SK-N-MC (cell line): ENCODE measurements at regions not wholly inside any gene's neighbourhood (a gene's known extent, or its start where the extent isn't known, plus 50 kb on each side); places are given as distances from the start of the nearest gene placed in this dataset.

Experiments
- DNase-seq: peaks from one replicate; pipeline ENCODE4 v3.0.0-alpha.2; 2011; ENCODE audit warnings: low read depth, low spot score
- H3K27ac ChIP-seq: fragments of 200-600 bp; sonication (generic); 2 replicates; pipeline ENCODE4 v1.5.1; 2016; ENCODE audit warnings: mixed run types
- H3K36me3 ChIP-seq: fragments of 200-600 bp; sonication (generic); 2 replicates; pipeline ENCODE4 v1.6.1; 2017; ENCODE audit warnings: antibody characterized with exemption, low read length, mixed read lengths; ENCODE audit not compliant: insufficient read depth
- H3K4me3 ChIP-seq: fragments of 200-600 bp; sonication (generic); 2 replicates; pipeline ENCODE4 v1.5.1; 2016
- H3K9ac ChIP-seq: fragments of 200-600 bp; sonication (generic); 2 replicates; pipeline ENCODE4 v1.8.0; 2017; ENCODE audit warnings: mixed run types, mixed read lengths; ENCODE audit not compliant: insufficient read length
- H3K9me3 ChIP-seq: fragments of 200-600 bp; sonication (generic); 2 replicates; pipeline ENCODE4 v1.6.1; 2017; ENCODE audit warnings: low read depth, mild to moderate bottlenecking, antibody characterized with exemption, low read length, moderate library complexity, mixed read lengths
- EZH2 ChIP-seq: fragments of 200-600 bp; sonication (generic); IDR thresholded peaks from one replicate; pipeline ENCODE4 v1.6.1; 2017; ENCODE audit warnings: antibody characterized with exemption
- FOXP2 ChIP-seq: optimal IDR thresholded peaks from 2 replicates; pipeline ENCODE3; 2011; ENCODE audit warnings: mild to moderate bottlenecking, moderate library complexity; ENCODE audit not compliant: insufficient read depth; ENCODE audit errors: extremely low read length, control extremely low read depth
- POLR2AphosphoS5 ChIP-seq: IDR thresholded peaks from 2 replicates; pipeline ENCODE4 v1.6.1; 2012; ENCODE audit warnings: mild to moderate bottlenecking, low read depth, low read length, borderline replicate concordance

DNA sequence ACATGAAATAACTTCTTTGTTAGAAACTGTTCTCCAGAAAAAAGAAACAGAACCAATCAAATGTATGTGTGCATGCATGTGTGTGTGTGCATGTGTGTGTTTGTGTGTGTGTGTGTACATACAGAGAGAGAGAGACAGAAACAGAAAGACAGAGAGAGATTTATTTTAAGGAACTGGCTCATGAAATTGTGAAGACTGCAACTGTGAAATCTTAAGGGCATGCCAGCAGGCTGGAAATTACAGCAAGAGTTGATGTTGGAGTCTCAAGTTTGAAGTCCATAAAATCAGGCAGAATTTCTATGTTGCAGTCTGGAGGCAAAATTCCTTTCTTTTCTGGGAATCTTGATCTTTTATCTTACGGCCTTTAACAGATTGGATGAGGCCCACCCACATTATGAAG, 168.9 kb upstream of the CDH20 start:
- Histone ChIP-seq H3K36me3 (no peaks in the 10 kb centered on the region), H3K9me3 (no peaks in the 10 kb centered on the region), H3K9ac (no peak overlapping the region), H3K4me3 (no peak overlapping the region), H3K27ac (no peak overlapping the region)
- no peak for DNase-seq
- no peak for TF ChIP-seq EZH2
- TF ChIP-seq POLR2AphosphoS5, result no peak
- TF ChIP-seq FOXP2, result no peak

DNA sequence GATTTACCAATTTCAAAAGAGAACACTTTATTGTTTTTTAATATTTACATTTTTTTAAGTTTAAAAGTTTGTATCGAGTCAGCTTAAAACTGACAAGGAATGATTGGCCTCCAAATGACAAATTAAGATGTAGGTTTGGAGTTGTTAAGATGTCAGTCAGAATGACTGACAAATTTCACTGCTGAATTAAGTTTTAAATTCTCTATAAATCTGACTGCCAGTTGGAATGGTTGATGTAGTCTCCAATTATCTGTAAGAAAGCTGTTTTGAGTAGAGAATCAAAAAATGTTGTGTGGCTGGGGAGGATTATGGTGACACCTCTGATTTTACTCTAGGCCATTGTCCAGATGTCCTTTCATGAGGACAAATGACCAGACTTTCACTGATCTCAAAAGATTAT, 165.3 kb upstream of the CDH20 start:
- H3K4me3 ChIP-seq, result no peak overlapping the region
- no peak overlapping the region for H3K9ac ChIP-seq
- no peak for DNase-seq
- TF ChIP-seq FOXP2, result no peak
- TF ChIP-seq POLR2AphosphoS5, result no peak
- no peak for TF ChIP-seq EZH2
- no peaks in the 10 kb centered on the region for H3K9me3 ChIP-seq
- H3K36me3 ChIP-seq, result no peaks in the 10 kb centered on the region
- H3K27ac ChIP-seq, result no peak overlapping the region

DNA sequence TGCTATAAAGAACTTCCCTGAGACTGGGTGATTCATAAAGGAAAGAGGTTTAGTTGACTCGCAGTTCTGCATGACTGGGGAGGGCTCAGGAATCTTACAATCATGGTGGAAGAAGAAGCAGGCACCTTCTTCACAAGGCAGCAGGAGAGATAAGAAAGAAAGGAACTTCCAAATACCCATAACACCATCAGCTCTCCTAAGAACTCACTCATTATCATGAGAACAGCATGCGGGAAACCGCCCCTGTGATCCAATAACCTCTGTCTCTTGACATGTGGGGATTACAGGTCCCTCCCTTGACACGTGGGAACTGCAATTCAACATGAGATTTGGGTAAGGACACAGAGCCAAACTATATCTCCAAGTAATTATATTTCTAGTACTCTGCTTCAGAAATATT, 163.8 kb upstream of the CDH20 start:
- no peak for DNase-seq
- H3K36me3 ChIP-seq, result no peaks in the 10 kb centered on the region

DNA sequence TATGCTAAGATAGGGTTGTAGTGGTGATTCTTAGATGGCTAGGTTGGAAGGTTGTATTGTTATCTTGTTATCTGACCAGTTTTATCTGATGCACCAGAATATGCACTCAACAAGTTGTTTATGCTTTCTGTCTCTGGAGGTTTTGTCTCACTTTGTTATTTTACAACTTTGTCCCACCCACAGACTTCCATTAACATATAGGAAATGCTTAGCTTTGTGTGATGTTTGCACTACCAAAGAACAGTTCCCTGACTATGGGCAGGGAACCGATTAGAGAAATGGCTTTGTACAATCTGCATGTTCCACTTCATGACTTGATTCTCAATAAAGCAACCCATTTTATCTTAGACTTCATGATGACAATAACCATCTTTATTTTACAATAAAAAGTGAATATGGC, 160.6 kb upstream of the CDH20 start:
- no peaks in the 10 kb centered on the region for H3K9me3 ChIP-seq
- H3K4me3 ChIP-seq, result no peak overlapping the region
- no peaks in the 10 kb centered on the region for H3K36me3 ChIP-seq
- TF ChIP-seq POLR2AphosphoS5 (no peak), FOXP2 (no peak), EZH2 (no peak)
- no peak overlapping the region for H3K9ac ChIP-seq
- no peak overlapping the region for H3K27ac ChIP-seq
- DNase-seq, result no peak

More for the DNA sequence above, 163.8 kb upstream of the CDH20 start:
- H3K9me3 ChIP-seq, result no peaks in the 10 kb centered on the region
- TF ChIP-seq POLR2AphosphoS5 (no peak), EZH2 (no peak), FOXP2 (no peak)
- H3K27ac ChIP-seq, result no peak overlapping the region
- H3K9ac ChIP-seq, result no peak overlapping the region
- H3K4me3 ChIP-seq, result no peak overlapping the region

DNA sequence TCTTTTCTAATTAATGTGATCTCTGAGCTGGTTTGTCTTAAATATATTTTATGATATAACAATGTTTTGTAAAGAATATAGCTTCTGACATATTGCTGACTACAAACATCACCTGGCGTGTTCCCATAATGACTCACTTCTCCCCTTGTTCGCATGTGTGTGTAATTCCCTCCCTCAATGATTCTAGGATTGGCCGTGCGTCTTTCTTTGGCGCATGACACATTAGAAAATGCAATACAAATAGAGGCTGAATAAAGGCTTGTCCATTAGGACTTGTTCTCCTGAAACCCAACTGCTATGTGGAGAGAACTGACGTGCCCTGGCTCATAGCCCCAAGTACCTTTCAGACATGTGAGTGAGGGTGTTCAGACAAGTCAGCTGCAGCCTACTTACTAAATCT, 159.7 kb upstream of the CDH20 start:
- no peak overlapping the region for H3K27ac ChIP-seq
- TF ChIP-seq FOXP2 (no peak), POLR2AphosphoS5 (no peak), EZH2 (no peak)
- H3K36me3 ChIP-seq, result no peaks in the 10 kb centered on the region
- H3K9me3 ChIP-seq, result no peaks in the 10 kb centered on the region
- no peak for DNase-seq
- no peak overlapping the region for H3K4me3 ChIP-seq
- H3K9ac ChIP-seq, result no peak overlapping the region

DNA sequence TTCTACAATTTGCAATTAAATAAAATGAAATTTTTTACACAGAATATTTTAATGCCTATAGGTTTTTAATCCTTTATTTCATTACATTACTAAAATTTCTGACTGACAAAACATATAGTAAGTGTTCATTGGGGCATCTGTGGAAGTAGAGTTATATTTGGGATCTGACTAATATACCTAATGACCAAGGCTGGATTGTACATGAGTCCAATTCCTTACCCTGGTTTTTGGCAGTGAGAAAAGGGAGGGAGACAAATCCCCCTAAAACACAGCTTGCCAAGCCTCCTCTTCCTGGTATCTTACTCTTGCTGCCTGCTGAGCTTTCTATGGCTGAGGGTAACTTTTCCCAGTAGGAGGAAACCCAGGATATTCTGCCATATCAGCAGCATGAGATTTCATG, 149.4 kb upstream of the CDH20 start:
- Histone ChIP-seq H3K9ac (no peak overlapping the region), H3K36me3 (no peaks in the 10 kb centered on the region), H3K27ac (no peak overlapping the region), H3K9me3 (no peaks in the 10 kb centered on the region), H3K4me3 (no peak overlapping the region)
- TF ChIP-seq FOXP2 (no peak), EZH2 (no peak), POLR2AphosphoS5 (no peak)
- DNase-seq, result no peak

DNA sequence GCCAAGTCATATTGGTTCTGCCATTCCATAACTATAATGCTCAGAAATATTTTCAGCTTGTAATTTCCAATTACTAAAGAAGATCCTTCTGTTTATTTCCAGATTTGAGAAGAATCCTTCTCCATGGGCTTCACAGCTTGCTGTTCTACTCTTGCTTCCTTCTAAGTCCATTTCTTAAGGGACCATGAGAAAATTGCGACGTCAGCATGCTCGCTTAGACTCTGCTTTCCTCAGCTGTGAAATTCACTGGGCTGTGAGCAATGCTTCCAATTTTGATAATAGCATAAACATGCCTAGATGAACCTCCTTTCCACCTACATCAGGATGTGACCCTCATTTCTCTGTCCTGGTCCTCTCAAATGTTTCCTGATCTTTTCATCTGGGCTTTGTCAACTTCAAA, 145.3 kb upstream of the CDH20 start:
- no peak overlapping the region for H3K27ac ChIP-seq
- no peaks in the 10 kb centered on the region for H3K9me3 ChIP-seq
- TF ChIP-seq FOXP2, result no peak
- no peak for TF ChIP-seq EZH2
- TF ChIP-seq POLR2AphosphoS5, result no peak
- H3K4me3 ChIP-seq, result no peak overlapping the region
- H3K9ac ChIP-seq, result no peak overlapping the region
- no peak for DNase-seq
- H3K36me3 ChIP-seq, result no peaks in the 10 kb centered on the region

DNA sequence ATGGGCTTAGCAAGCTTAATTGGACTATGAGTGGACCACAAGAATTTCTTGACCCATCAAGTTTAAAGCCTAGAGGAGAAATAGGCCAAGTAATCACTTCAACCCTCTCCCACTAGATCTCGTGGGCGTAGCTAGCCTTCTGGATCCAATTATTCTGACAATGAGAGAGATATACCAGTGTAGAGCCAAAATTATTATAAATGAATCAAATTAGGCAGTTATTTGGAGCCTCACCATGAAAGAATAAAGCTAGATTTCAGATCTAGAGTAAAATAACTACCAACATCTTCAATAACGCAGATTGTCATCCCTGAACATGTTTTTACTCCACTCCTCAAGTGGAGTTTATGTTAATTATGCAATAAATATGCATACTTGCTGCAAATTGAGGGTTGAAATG, 143.9 kb upstream of the CDH20 start:
- Histone ChIP-seq H3K36me3 (no peaks in the 10 kb centered on the region), H3K4me3 (no peak overlapping the region), H3K27ac (no peak overlapping the region), H3K9me3 (no peaks in the 10 kb centered on the region), H3K9ac (no peak overlapping the region)
- TF ChIP-seq EZH2, result no peak
- TF ChIP-seq POLR2AphosphoS5, result no peak
- no peak for TF ChIP-seq FOXP2
- DNase-seq, result no peak

DNA sequence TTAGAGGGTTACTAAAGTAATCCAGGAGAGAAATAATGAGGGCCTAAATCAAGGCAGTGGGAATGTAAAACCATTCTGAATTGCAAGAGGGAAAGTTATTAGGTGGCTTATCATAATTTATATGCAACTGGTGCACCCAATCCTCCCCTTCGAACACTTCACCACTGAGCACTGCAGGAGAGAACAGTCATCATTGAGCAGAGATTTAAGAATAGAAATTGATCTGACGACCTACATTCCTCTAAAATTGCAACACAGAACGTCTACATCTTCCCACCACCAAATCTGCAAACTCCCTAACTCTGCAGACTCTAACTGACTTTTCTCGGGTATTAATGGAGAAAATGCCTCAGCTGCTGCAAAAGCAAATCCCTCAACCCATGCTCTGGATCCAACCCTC, 138.5 kb upstream of the CDH20 start:
- H3K27ac ChIP-seq, result no peak overlapping the region
- no peaks in the 10 kb centered on the region for H3K9me3 ChIP-seq
- H3K9ac ChIP-seq, result no peak overlapping the region
- TF ChIP-seq FOXP2, result no peak
- no peak for TF ChIP-seq POLR2AphosphoS5
- no peak for TF ChIP-seq EZH2
- no peaks in the 10 kb centered on the region for H3K36me3 ChIP-seq
- DNase-seq, result no peak
- H3K4me3 ChIP-seq, result no peak overlapping the region

DNA sequence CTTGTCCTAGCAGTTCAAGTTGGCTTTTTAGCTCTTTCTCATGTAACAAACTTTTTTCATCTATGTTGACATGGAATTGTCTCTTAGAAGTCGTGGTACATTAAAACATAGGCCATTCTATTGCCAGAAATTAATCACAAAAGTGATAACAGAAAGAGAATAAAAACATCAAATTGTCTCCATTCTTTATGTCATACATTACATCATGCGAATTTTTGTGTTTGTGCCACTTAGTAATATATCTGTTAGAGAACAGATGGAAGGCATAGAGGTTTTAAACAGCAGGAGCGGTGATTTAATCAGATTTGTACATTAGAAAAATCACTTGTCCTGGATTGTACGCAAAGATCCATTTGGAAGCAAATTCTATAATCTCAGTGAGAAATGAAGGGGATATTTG, 136.5 kb upstream of the CDH20 start:
- Histone ChIP-seq H3K36me3 (no peaks in the 10 kb centered on the region), H3K27ac (no peak overlapping the region), H3K9ac (no peak overlapping the region), H3K9me3 (no peaks in the 10 kb centered on the region), H3K4me3 (no peak overlapping the region)
- no peak for TF ChIP-seq POLR2AphosphoS5
- TF ChIP-seq EZH2, result no peak
- TF ChIP-seq FOXP2, result no peak
- DNase-seq, result no peak
